ENCODE measurements at regions not wholly inside any gene's neighbourhood (a gene's known extent, or its start where the extent isn't known, plus 50 kb on each side); places are given as distances from the start of the nearest gene placed in this dataset.

DNA sequence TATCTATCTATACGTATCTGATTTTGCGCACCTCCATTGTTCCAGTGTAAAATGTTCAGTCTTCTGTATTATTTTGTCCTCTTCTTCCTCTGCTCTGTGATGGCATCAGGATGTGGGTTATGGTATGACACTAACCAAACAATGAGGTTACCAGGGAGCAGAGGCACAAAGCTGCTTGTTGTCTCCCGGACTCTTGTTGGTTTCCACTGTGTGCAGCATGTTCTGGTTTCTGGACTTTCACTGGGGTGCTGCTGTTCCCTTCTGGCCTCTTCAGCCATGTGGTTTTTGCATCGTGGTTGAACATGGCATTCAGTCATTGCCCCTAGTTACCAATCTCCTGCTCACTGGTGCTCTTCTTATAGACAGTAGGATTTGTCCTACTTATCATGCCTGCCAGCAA, 665.9 kb downstream of the CBLN2 start:
- DNase-seq = no peak

GRCh38 chr18:71873695-71874094, 670.4 kb downstream of the CBLN2 start:
- DNase-seq = no peak

- no peak for DNase-seq
Observed at GRCh38 chr18:71865888-71866287, 678.3 kb downstream of the CBLN2 start.

DNA sequence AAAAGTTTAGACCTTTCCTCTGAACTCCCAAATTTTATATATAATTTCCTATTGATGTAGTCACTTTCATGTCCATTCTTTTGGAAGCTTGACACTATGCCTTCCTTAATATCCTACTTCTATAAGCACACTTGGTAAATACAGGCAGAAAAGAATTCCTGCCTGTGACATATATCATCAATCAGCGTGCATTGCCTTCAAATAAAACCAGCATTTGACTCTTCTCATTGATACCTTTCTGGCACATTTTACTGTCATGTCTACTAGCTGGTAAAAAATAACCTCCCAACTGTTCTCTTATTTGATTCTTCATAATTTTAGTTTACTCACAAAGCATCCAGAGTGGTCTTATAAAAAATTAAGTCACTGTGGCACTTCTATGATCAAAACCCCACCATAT, 693.5 kb downstream of the CBLN2 start:
- DNase-seq = no peak

DNA sequence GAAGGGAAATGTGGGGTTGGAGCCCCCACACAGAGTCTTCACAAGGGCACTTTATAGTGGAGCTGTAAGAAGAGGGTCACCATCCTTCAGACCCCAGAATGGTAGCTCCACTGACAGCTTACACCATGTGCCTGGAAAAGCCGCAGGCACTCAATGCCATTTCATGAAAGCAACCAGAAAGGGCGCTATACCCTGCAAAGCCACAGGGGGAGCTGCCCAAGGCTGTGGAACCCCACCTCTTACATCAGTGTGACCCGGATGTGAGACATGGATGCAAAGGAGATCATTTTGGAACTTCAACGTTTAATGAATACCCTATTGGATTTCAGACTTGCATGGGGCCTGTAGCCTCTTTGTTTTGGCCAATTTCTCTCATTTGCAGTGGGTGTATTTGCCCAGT, 694.7 kb downstream of the CBLN2 start:
- no peak for DNase-seq

DNA sequence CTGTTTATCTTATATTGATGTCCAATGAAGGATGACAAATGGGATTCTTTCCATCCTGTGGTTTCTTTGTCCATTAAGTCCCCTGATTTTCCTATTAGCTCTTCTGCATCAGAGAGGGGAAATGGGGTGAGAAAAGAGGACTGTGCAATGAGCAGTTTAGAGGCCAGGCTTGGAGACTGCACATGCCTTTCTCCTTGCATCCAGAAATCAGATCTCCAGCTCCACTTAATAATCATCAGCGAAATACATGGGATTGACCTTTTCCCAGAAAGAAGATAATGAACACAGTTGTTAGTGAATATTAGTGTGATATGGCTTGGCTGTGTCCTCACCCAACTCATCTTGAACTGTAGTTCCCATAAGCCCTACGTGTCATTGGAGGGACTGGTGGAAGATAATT, 697.4 kb downstream of the CBLN2 start:
- DNase-seq = no peak

DNA sequence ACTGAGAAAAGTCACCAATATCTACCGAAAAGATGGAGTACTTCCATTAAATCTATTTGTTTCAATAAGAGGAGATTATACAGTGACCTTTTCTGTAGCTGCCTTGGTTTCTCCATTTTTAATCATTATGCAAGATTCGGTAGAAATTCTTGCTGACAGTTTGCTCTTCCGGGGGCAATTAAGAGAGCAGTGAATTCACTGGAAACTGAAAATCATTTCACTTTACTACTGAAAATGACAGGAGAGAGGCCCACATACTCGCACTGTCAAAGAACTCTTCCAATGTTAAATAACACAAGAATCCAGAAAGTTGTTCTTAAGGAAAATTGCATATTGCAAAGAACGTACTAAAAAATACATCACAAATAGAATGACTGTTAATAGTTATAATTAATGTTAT, 699.3 kb downstream of the CBLN2 start:
- DNase-seq = no peak

GRCh38 chr18:71842666-71843065, 701.5 kb downstream of the CBLN2 start:
- no peak for DNase-seq

GRCh38 chr18:71837547-71837946, 706.6 kb downstream of the CBLN2 start:
- DNase-seq = no peak

DNA sequence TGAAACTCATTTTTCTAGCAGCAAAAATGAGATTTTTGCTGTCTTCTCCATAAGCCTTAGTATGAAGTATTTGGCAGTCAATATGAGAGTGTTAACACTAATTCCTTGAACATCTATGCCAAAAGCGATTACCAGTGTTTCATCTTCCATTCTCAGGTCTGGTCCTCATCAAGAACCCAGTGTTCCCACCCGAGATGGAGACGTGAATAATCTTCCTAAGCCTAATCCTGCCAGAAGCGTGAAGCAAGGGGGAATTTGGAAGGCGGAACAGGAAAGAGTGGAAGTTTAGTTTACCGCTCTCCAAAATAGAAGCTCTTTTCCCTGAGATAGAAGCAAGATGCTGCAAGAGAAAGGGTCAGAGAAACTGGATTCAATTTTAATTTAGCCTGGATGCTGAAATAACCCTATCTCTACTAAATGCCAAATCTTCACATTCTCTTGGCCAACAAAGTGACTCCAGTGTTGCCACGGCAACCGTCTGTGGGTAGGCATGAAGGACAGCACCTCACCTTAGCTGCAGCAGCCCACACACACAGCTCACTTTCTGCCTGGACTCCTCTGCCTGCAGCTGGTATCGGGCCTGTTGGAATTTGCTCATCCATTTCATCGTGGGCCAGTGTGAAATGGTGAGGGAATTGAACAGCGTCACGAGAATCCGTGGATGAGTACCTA, 711.1 kb downstream of the CBLN2 start:
- no peak for DNase-seq

GRCh38 chr18:71831039-71831438, 713.1 kb downstream of the CBLN2 start:
- no peak for DNase-seq

DNA sequence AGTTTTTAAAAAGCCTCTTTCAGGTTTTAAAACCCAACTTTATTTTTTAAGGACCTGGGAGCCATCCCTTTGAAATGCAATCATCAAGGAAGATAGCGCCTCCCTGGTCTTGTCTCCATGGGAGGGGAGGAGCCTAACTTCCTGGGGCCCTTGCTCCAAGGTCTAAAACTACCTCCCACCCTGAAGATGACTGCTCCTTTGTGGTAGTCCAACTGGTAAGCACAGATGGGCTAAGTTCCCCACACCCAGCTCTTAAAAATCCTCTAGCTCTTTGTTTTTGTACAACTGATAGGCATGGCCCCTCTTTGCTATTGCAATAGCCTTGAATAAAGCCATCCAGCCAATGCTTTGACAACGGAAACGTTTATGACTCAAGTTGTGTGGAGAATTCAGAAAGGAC, 716.8 kb downstream of the CBLN2 start:
- DNase-seq = no peak

DNA sequence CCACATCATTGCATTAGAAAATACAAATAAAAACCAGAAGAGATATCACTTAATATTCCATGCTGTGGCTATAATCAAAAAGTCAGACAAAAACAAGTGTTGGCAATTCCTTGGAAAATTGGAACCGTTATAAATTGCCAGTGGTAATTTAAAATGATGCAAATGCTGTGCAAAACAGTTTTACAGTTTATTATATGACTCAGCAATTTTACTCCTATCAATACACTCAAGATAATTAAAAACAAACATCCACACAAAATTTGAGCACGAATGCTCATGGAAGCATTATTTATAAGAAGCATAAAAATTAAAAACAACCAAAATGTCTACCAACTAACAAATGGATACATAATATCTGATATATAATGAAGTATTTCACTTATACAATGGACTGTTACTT, 728.8 kb downstream of the CBLN2 start:
- no peak for DNase-seq

DNA sequence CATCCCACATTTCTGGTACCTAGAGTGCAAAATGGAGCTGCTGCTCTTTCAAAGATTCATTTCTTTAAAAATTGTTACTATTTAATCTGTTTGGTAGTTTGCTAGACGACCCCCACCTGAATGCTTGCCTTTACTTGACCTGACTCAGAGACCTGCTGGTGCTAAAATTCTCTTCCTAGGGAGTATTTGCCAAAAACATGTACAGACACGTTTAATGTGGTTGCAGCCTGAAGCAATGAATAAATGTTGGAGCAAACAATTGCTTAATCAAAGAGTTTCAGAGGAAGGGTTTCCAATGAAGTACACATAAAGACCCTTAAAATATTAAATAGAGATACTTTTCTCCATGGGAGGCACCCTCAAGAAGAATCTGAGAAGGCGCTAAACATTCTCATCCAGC, 734.4 kb downstream of the CBLN2 start:
- no peak for DNase-seq

- no peak for DNase-seq
Observed at GRCh38 chr18:71808616-71809015, 735.5 kb downstream of the CBLN2 start.

- no peak for DNase-seq
Observed at GRCh38 chr18:71807586-71807985, 736.6 kb downstream of the CBLN2 start.

DNA sequence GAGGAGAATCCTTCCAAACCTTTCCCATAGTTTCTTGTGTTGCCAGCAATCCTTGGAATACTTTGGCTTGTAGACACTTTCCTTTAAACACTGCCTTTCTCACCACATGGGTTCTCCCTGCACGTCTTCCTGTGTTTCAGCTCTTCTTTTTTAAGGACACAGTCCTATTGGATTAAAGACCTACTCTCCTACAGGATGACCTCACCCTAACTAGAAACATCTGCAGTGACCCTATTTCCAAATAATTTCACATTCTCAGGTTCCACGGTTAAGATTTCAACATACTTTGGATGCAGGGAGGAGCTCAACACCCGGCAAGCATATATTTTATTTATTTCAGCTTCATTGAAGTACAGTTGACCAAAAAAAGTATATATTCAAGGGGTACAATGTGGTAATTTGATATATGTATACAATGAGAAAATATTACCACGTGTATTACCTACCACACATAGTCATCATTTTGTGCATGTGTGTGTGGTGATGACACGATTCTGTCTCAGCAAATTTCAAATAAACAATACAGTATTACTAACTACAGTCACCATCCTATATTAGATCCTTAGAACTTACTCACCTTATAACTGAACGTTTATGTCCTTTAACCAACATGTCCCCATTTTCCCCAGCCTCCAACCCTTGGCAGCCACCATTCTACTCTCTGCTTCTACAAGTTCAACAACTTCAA, 745.0 kb downstream of the CBLN2 start:
- no peak for DNase-seq

DNA sequence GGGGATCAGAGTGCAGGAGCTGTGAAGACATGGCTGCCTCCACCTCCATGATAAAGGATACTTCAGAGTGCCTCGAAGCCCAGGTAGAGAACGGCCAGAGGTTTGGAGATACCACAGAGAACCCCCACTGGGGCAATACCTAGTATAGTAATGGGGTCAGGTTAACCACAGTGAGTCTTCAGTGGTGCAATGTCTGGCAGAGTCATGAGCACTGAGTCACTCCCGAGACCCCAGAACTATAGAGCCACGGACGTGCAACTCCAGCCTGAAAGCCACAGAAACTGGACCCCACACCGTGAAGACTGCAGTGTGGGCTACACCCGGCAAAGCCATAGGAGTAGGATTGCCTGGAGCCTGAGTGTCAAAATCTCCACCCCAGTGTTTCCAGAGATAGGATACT, 746.6 kb downstream of the CBLN2 start:
- DNase-seq = no peak

DNA sequence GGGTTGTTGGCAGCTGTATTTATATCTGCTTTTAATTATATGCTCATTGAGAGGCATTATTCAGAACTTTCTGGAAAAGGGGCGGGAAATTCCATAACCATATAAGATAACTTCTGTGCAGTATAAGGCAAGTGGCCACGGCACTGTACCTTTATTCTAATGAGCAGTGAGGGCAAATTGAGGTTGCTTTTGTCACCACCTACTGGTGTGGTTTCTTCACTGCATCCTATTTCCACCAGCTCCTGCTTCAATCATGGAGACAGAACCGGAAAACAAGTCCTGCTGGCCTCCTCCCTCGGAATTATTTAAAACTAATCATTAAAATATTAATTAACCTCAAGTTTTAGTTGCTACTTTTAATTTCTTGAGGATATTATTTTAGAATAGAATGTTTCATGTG, 759.4 kb downstream of the CBLN2 start:
- no peak for DNase-seq

DNA sequence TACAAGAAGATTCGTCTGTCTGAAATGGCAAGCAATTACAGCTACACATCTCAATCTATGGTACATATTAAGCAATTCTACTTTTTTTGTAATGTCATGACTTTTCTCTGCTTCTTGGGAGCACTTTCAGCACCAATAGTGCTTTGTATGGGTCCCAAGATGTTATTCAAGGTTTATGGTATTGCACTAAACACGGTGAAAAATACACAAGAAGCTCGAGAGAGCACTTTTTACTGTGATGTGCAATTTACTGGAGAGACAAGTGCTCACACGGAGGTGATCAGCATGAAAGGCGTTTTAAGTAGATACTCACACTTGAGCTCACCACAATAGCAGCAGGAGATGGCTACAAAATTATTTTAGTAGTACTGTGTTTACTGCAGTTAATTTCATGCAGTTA, 783.6 kb downstream of the CBLN2 start:
- peak; percentile 15 to 36 for DNase-seq

DNA sequence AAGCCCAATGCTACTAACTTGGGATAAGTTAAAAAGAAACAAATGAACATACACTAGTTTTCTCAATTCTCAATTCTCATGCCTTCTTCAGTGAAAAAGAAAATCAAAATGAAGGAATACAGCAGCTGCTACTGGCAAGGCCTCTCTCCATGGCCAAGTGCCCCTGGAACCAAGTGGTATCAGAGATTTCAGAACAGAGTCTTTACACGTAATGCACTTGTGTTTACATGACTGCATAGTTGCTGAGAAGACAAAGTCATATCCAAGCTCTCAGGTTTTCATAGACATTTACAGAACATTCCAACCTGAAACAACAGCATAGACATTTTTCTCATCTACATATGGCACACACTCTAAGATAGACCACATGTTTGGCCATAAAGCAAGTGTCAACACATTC, 789.9 kb downstream of the CBLN2 start:
- DNase-seq = no peak

DNA sequence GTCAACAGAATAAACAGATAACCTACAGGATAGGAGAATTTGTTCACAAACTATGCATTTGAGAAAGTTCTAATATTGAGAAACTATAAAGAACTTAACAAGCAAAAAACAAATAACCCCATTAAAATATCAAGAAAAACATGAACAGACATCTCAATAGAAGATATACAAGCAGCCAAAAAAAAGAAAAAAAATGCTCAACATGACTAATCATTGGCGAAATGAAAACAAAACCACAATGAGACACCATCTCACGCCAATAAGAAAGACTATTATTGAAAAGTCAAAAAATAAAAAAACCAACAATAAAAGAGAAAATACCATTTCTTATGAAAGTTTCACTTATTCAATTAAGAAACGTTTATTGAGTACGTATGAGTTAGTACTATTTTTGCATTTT, 800.5 kb downstream of the CBLN2 start:
- no peak for DNase-seq

DNA sequence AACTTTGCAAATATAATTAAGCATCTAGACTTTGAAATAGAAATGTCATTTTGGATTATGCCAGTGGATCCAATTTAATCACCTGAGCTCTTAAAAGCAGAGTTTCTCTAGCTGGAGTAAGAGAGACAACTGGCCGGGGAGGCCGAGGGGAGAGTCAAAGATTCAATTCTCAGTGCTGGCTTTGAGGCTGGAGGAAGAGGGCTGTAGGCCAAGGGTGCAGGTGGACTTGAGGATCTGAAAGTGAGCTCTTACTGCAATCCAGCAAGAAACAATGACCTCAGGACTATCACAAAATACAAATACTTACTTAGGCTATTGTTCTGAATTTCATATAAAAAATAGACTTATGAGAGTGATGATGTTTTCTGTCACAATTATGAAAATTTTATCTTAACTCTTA, 814.5 kb downstream of the CBLN2 start:
- no peak for DNase-seq

GRCh38 chr18:71727909-71728308, 816.2 kb downstream of the CBLN2 start:
- DNase-seq = no peak

DNA sequence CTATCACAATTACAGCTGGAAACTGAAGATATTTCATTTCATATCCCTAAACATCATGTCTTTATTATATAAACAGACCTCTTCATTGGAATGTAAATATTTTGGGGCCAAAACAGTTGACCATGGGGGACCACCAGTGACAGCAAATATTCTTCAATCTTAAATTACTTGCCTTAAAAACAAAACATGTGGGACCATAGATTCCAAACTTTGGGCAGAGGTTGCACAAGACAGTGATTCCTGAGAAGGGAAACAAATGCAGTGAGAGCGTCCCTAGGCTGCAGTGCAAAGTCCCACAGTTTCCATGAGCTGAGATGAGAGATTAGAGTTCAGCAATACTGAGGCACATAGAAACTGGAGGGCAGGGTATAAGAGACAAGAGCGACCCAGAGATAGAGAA, 818.9 kb downstream of the CBLN2 start:
- DNase-seq = no peak
